BLaER1 (cell line): ENCODE measurements at regions not wholly inside any gene's neighbourhood (a gene's known extent, or its start where the extent isn't known, plus 50 kb on each side); places are given as distances from the start of the nearest gene placed in this dataset.
A peak's percentile ranks its signal among the peaks of the same experiment; 100 is the strongest.

Experiments
- H3K27ac ChIP-seq: shearing (Covaris generic); formaldehyde crosslinking; 2 replicates; pipeline ENCODE4 v1.8.1; 2022
- H3K27me3 ChIP-seq: shearing (Covaris generic); formaldehyde crosslinking; 2 replicates; pipeline ENCODE4 v1.8.1; 2022
- H3K36me3 ChIP-seq: shearing (Covaris generic); formaldehyde crosslinking; 2 replicates; pipeline ENCODE4 v1.8.1; 2022
- H3K4me1 ChIP-seq: shearing (Covaris generic); formaldehyde crosslinking; 2 replicates; pipeline ENCODE4 v1.8.1; 2022
- H3K4me2 ChIP-seq: shearing (Covaris generic); formaldehyde crosslinking; 2 replicates; pipeline ENCODE4 v1.8.1; 2022
- H3K4me3 ChIP-seq: shearing (Covaris generic); formaldehyde crosslinking; 2 replicates; pipeline ENCODE4 v1.8.1; 2022
- H3K9ac ChIP-seq: shearing (Covaris generic); formaldehyde crosslinking; 2 replicates; pipeline ENCODE4 v1.8.1; 2022
- H3K9me3 ChIP-seq: shearing (Covaris generic); formaldehyde crosslinking; 2 replicates; pipeline ENCODE4 v1.8.1; 2022
- H4K20me1 ChIP-seq: shearing (Covaris generic); formaldehyde crosslinking; 2 replicates; pipeline ENCODE4 v1.8.1; 2022
- Cebpa-rat ChIP-seq: shearing (Covaris generic); IDR thresholded peaks from 2 replicates; pipeline ENCODE4 v1.8.1; 2022

DNA sequence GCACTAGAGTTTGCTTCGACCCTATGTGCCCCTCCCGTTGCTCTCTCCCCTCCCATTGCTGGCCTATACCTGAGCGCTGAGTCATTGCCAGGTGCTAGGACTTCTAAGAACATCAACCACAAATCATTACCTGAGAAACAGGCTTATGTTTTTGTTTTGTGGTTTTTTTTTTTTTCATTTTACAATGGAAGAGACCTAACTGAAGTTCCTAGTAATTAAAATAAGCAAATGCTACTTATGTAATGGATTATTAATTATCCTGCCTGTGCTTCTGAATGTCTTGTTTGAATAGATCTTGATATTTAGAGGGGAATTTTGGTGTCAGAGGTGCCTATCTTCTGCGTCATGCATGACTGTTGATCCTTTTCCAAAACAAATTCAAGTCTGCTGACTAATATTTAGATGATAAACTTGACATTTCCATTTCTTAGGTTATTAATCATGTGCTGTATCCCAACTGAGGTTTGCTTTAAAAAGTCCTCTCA, 275.4 kb upstream of the CPEB2 start:
- Histone ChIP-seq H3K27ac (no peak overlapping the region), H3K4me1 (no peaks in the 10 kb centered on the region), H4K20me1 (no peaks in the 10 kb centered on the region), H3K9ac (no peak overlapping the region), H3K4me3 (no peak overlapping the region), H3K36me3 (no peaks in the 10 kb centered on the region), H3K4me2 (no peak overlapping the region), H3K9me3 (no peaks in the 10 kb centered on the region), H3K27me3 (no peaks in the 10 kb centered on the region)
- no peak for TF ChIP-seq Cebpa-rat

DNA sequence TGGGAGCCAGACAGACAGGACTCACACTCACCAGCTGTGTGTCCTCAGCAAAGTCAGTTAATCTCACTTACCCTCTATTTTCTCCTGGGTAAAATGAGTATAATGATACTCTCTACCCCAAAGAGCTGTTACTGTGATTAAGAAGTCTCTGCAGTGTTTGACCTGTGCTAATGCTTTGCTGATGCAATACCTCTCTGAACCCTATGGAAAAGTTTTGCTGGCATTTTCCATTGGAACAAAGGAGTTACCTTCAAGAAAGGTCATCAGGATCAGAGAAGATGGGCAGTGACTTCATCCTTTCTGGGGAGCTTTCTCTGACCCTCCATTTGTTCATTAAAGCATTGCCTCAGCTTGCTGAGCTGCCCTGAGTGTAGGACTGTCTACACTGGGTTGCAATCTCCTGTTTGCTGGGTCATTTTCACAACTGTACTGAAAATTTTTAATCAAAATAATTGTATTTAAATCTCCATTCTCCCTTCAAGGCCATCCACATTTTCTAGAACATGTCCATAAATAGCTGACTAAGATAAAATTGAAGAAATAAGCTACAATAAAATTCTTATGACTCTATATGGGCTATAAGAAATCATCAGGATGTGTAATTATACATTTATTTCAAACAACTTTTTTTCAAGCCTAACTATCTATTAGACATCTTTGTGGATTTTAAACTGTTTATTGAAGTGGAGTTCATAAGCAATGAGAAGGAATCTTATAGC, 272.8 kb upstream of the CPEB2 start:
- TF ChIP-seq Cebpa-rat = no peak
- Histone ChIP-seq H3K27me3 (no peaks in the 10 kb centered on the region), H3K9me3 (peaks cover 5% of the 10 kb centered on the region; the same call in 1 of the 2 replicates), H3K4me2 (no peak overlapping the region), H3K4me1 (no peaks in the 10 kb centered on the region), H3K36me3 (no peaks in the 10 kb centered on the region), H4K20me1 (no peaks in the 10 kb centered on the region), H3K4me3 (no peak overlapping the region), H3K9ac (no peak overlapping the region), H3K27ac (no peak overlapping the region)

DNA sequence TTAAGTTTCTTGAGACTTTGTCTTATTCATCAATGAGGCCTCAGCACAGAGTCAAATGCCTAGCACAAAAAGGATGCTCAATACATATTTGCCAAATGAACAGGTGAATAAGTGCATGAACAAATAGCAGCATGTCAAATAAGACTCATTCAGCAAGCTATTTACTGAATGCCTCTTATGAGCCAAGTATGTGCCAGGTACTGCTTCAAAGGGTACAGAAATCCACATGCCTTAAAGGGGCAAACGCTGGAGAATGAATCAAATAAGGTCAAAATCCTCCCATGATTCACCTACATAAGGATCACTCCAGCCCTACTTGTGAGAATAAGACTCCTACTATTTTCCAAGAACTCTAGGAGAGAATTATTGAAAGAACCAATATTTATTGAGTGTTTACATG, 260.2 kb upstream of the CPEB2 start:
- no peaks in the 10 kb centered on the region for H3K36me3 ChIP-seq
- no peaks in the 10 kb centered on the region for H4K20me1 ChIP-seq
- H3K9me3 ChIP-seq = no peaks in the 10 kb centered on the region
- no peak overlapping the region for H3K4me2 ChIP-seq
- no peak overlapping the region for H3K27ac ChIP-seq
- H3K4me1 ChIP-seq = no peaks in the 10 kb centered on the region
- no peak overlapping the region for H3K9ac ChIP-seq
- TF ChIP-seq Cebpa-rat = no peak
- no peaks in the 10 kb centered on the region for H3K27me3 ChIP-seq
- no peak overlapping the region for H3K4me3 ChIP-seq

DNA sequence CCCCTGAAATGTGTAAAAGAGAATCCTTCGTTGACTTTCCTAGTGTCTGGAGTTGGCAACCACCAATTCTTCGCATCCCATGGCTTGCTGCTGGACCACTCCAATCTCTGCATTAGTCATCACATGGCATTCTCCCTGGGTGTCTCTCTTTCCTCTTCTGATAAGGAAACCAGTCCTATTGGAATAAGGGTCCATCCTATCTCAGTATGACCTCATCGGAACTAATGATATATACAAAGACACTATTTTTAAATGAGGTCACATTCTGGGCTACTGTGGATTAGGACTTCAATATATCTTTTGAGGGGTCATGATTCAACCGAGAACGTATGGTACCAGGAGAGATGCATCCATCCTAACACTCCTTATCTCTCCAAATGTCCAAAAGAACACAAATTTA, 259.1 kb upstream of the CPEB2 start:
- Histone ChIP-seq H3K4me1 (no peaks in the 10 kb centered on the region), H3K4me2 (no peak overlapping the region), H3K9ac (no peak overlapping the region), H3K36me3 (no peaks in the 10 kb centered on the region), H4K20me1 (no peaks in the 10 kb centered on the region), H3K9me3 (no peaks in the 10 kb centered on the region), H3K27ac (no peak overlapping the region), H3K27me3 (no peaks in the 10 kb centered on the region), H3K4me3 (no peak overlapping the region)
- TF ChIP-seq Cebpa-rat = no peak

DNA sequence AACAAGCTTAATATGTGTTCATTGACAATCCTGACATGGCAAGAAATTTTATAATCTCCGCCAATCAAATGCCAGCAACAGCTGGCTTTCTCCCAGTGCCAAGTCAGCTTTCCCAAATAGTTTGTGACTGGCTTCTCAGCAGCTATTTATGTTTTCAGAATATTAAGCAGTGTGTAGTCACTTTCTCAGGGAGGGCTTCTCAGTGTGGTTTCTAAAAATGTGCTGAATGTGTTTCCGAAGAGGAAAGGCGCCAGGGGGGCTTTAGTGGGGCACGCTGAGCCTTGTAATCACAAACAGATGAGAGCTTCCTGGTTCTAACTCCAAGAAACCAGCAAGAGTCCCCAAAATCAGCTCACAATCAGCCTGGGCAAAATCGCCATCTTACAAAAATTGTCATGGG, 258.7 kb upstream of the CPEB2 start:
- Histone ChIP-seq H3K9me3 (no peaks in the 10 kb centered on the region), H3K4me2 (no peak overlapping the region), H3K27ac (no peak overlapping the region), H3K27me3 (no peaks in the 10 kb centered on the region), H3K4me1 (no peaks in the 10 kb centered on the region), H3K36me3 (no peaks in the 10 kb centered on the region), H3K4me3 (no peak overlapping the region), H4K20me1 (no peaks in the 10 kb centered on the region), H3K9ac (no peak overlapping the region)
- no peak for TF ChIP-seq Cebpa-rat

DNA sequence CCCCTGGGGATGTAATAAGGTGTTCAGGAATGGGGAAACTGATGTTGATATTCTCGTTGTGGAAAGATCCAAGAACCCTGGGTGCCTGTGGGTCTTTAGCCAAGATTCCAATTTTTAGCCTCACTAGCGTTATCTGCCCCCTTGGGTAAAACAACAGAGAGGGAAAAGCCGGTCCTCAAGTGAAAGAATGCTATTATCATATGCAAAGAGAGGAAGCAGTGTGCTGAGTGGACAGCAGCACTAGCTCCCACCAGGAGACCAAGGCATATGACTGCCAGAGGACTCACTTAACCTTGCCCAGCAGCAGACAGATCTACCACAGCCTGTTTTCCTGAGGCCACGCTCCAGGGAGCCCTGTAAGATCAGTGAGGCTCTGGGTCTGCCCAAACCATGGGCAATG, 257.9 kb upstream of the CPEB2 start:
- Histone ChIP-seq H3K4me2 (no peak overlapping the region), H3K27me3 (no peaks in the 10 kb centered on the region)

DNA sequence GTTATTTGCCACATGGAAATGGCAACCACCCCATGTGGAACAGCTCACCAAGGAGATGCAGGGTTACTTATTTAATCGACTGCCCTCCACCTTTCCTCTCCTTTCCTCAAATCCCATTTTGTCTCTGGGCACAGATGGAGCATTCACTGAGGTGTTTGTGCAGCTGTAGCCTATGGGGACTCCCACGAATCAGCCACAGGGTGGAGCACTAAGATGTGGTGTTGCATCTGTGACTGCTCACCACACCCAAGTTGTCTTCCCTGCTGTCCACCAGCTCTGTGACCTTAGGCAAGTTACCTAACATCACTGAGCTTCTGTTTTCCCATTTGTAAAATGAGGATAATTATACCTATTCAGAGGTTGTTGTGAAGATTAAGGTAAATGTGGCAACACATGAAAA, 252.4 kb upstream of the CPEB2 start:
- Histone ChIP-seq H3K4me1 (no peaks in the 10 kb centered on the region), H3K9me3 (peaks cover 36% of the 10 kb centered on the region), H3K4me3 (no peak overlapping the region), H3K9ac (no peak overlapping the region), H3K27ac (no peak overlapping the region), H3K27me3 (no peaks in the 10 kb centered on the region), H3K36me3 (no peaks in the 10 kb centered on the region), H3K4me2 (no peak overlapping the region), H4K20me1 (no peaks in the 10 kb centered on the region)
- no peak for TF ChIP-seq Cebpa-rat

More for the DNA sequence above, 257.9 kb upstream of the CPEB2 start:
- Histone ChIP-seq H3K27ac (no peak overlapping the region), H3K9me3 (no peaks in the 10 kb centered on the region), H3K36me3 (no peaks in the 10 kb centered on the region), H3K9ac (no peak overlapping the region), H3K4me3 (no peak overlapping the region), H4K20me1 (no peaks in the 10 kb centered on the region), H3K4me1 (no peaks in the 10 kb centered on the region)
- no peak for TF ChIP-seq Cebpa-rat

DNA sequence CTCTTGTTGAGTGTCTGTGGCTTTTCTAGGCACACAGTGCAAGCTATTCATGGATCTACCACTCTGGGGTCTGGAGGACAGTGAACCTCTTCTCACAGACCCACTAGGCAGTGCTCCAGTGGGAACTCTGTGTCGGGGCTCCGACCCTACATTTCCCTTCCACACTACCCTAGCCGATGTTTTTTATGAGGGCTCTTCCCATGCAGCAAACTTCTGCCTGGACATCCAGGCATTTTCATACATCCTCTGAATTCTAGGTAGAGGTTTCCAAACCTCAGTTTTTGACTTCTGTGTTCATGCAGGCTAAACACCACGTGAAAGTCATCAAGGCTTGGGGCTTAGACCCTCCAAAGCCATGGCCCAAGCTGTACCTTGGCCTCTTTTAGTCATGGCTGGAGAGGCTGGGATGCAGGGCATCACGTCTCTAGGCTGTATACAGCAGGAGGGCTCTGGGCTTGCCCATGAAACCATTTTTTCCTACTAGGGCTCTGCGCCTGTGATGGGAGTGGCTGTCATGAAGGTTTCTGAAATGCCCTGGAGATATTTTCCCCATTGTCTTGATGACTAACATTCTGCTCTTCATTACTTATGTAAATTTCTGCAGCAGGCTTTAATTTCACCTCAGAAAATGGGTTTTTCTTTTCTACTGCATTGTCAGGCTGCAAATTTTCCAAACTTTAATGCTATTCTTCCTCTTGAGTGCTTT, 249.8 kb upstream of the CPEB2 start:
- Histone ChIP-seq H3K27me3 (no peaks in the 10 kb centered on the region), H3K9ac (no peak overlapping the region), H3K4me1 (no peaks in the 10 kb centered on the region), H3K36me3 (no peaks in the 10 kb centered on the region), H3K4me2 (no peak overlapping the region), H3K9me3 (peaks cover 36% of the 10 kb centered on the region), H3K4me3 (no peak overlapping the region), H4K20me1 (no peaks in the 10 kb centered on the region), H3K27ac (no peak overlapping the region)
- no peak for TF ChIP-seq Cebpa-rat

DNA sequence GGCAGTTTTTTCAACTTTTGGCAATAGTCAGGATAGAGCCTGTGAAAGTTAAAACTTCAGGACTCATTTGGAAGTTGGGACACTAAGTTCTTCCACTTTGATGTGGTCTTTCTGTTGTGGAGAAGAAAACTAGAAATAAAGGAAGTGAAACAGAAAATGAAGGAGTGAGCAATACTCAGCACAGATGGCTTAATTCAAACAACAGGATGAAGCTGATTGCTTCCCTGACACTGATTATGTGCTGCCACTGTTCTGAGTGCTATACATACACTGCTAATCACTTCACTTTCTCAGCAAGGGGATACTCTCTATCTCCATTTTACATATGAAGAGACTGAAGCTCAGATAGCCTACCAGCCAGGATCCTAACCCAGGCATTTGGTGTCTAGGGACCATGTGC, 235.1 kb upstream of the CPEB2 start:
- Histone ChIP-seq H3K36me3 (no peaks in the 10 kb centered on the region), H3K4me3 (no peak overlapping the region), H3K27ac (no peak overlapping the region), H3K4me1 (peaks cover 10% of the 10 kb centered on the region), H4K20me1 (no peaks in the 10 kb centered on the region), H3K9ac (no peak overlapping the region), H3K4me2 (peak overlapping the region; percentile 27; the same call in 1 of the 2 replicates), H3K27me3 (no peaks in the 10 kb centered on the region), H3K9me3 (no peaks in the 10 kb centered on the region)
- no peak for TF ChIP-seq Cebpa-rat

DNA sequence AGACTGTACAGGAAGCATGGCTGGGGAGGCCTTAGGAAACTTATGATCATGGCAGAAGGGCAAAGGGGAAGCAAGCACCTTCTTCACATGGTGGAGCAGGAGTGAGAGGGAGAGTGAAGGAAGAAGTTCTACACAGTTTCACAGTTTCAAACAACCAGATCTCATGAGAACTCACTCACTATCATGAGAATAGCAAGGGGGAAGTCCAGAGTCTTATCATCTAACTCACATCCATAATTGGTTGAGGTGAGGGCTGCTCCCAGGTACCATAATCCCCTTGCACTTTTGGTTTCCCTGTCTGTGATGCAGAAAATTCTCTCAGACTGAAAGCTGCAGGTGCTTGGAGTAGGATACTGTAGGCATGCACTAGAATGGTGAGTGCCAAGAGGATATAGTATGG, 233.8 kb upstream of the CPEB2 start:
- Histone ChIP-seq H3K9me3 (no peaks in the 10 kb centered on the region), H3K27ac (no peak overlapping the region), H3K4me2 (no peak overlapping the region), H3K27me3 (no peaks in the 10 kb centered on the region), H3K4me3 (no peak overlapping the region), H3K36me3 (no peaks in the 10 kb centered on the region), H3K4me1 (peaks cover 10% of the 10 kb centered on the region), H4K20me1 (no peaks in the 10 kb centered on the region), H3K9ac (no peak overlapping the region)
- no peak for TF ChIP-seq Cebpa-rat
